ENCODE measurements at regions not wholly inside any gene's neighbourhood (a gene's known extent, or its start where the extent isn't known, plus 50 kb on each side); places are given as distances from the start of the nearest gene placed in this dataset.

DNA sequence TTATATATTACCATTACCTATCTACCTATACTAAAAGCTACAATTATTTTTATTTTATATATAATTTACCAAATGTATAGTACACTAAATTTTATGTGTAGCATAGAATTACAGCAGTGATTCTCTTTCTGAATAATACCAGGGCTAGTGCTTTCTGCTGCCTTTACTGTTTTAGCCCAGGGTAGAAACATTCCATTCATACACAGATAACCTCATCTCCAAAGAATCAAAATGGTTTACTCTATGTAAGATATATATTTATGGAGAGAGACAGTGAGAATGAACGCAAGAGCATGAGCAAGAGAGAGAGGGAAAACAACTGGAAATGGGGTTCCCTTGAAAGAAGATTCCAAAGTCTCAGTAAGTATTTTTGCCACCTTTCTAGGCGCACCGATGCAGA, 56.3 kb upstream of the ATXN1 start:
- TF ChIP-seq CTCF (conservative IDR thresholded peaks at IDR 0.05; ENCODE audit: low read depth, low read length) (no peak), POLR2A (IDR thresholded peaks at IDR 0.05; ENCODE audit: low read depth, low read length) (no peak)
